Uterus (tissue), 3 donors: ENCODE measurements at regions not wholly inside any gene's neighbourhood (a gene's known extent, or its start where the extent isn't known, plus 50 kb on each side); places are given as distances from the start of the nearest gene placed in this dataset.

Experiments used
- DNase-seq, 2 donors: peaks; one replicate each; pipeline ENCODE4 v3.0.0-alpha.2; 2019 to 2020
- H3K27ac ChIP-seq, 2 donors: fragments of 200-600 bp; sonication (generic); 1 replicate in 1 of 2; 2 replicates in 1 of 2; pipeline ENCODE4 v1.5.1; 2016 to 2018
- H3K27me3 ChIP-seq, 2 donors: fragments of 200-600 bp; sonication (generic); one replicate each; pipeline ENCODE4 v1.5.1; 2018 to 2019; ENCODE audit warnings: control low read depth in 1 of 2
- H3K36me3 ChIP-seq, 2 donors: fragments of 200-600 bp; sonication (generic); one replicate each; pipeline ENCODE4 v1.5.1; 2019; ENCODE audit warnings: control low read depth in 1 of 2
- H3K4me1 ChIP-seq, 2 donors: fragments of 200-600 bp; sonication (generic); one replicate each; pipeline ENCODE4 v1.5.1; 2018 to 2019; ENCODE audit warnings: control low read depth in 1 of 2
- H3K4me3 ChIP-seq, 2 donors: fragments of 200-600 bp; sonication (generic); 1 replicate in 1 of 2; 2 replicates in 1 of 2; pipeline ENCODE4 v1.5.1; 2018 to 2019; ENCODE audit warnings: mild to moderate bottlenecking in 1 of 2
- H3K9me3 ChIP-seq, 2 donors: fragments of 200-600 bp; sonication (generic); one replicate each; pipeline ENCODE4 v1.5.1; 2019; ENCODE audit warnings: control low read depth in 1 of 2
- CTCF ChIP-seq, 4 experiments: fragments of 200-600 bp in 2 of 4; fragments of 450-650 bp in 2 of 4; sonication (generic) in 2 of 4; IDR thresholded peaks; one replicate each; pipeline ENCODE4 v1.5.1; 2016 to 2019; ENCODE audit warnings: antibody characterized with exemption in 4 of 4, mild to moderate bottlenecking in 2 of 4, moderate library complexity in 1 of 4
- POLR2A ChIP-seq, 2 donors: fragments of 450-650 bp; IDR thresholded peaks; one replicate each; pipeline ENCODE4 v1.6.1; 2016; ENCODE audit warnings: antibody characterized with exemption in 2 of 2, mild to moderate bottlenecking in 1 of 2, moderate library complexity in 1 of 2
- intact Hi-C: fragments of 100-400 bp; cut with DNase I; formaldehyde crosslinking; loops from one replicate; pipeline ENCODE4 v1.15.1; 2023; ENCODE audit warnings: low total_unique reads
- donor health status: DM: yes; HTN: yes; CAD: no.

GRCh38 chr7:42414028-42414427 is 177.0 kb upstream of the GLI3 start:
- TF ChIP-seq POLR2A (IDR thresholded peaks at IDR 0.05): no peak
- no peak for TF ChIP-seq CTCF (IDR thresholded peaks at IDR 0.05)
- Histone ChIP-seq H3K9me3 (no peaks in the 10 kb centered on the region), H3K36me3 (no peaks in the 10 kb centered on the region), H3K27ac (no peak overlapping the region), H3K4me3 (no peak overlapping the region), H3K4me1 (no peaks in the 10 kb centered on the region), H3K27me3 (no peaks in the 10 kb centered on the region)
- intact Hi-C loops: no loop called here
- DNase-seq: no peak

GRCh38 chr7:42409296-42409695 is 172.3 kb upstream of the GLI3 start:
- no peak for DNase-seq

GRCh38 chr7:42407833-42408232 is 170.8 kb upstream of the GLI3 start:
- no peak for TF ChIP-seq POLR2A (IDR thresholded peaks at IDR 0.05)
- no peak for TF ChIP-seq CTCF (IDR thresholded peaks at IDR 0.05)
- intact Hi-C loops: no loop called here
- Histone ChIP-seq H3K9me3 (no peaks in the 10 kb centered on the region), H3K4me3 (no peak overlapping the region), H3K27me3 (no peaks in the 10 kb centered on the region), H3K27ac (no peak overlapping the region), H3K4me1 (no peaks in the 10 kb centered on the region), H3K36me3 (no peaks in the 10 kb centered on the region)
- DNase-seq: no peak

More at GRCh38 chr7:42409296-42409695, 172.3 kb upstream of the GLI3 start:
- H3K27ac ChIP-seq: no peak overlapping the region
- no peaks in the 10 kb centered on the region for H3K9me3 ChIP-seq
- H3K4me1 ChIP-seq: no peaks in the 10 kb centered on the region
- TF ChIP-seq POLR2A (IDR thresholded peaks at IDR 0.05): no peak
- no peak for TF ChIP-seq CTCF (IDR thresholded peaks at IDR 0.05)
- intact Hi-C loops: no loop called here
- no peaks in the 10 kb centered on the region for H3K36me3 ChIP-seq
- H3K27me3 ChIP-seq: no peaks in the 10 kb centered on the region
- no peak overlapping the region for H3K4me3 ChIP-seq

GRCh38 chr7:42407021-42407710 is 170.2 kb upstream of the GLI3 start:
- Histone ChIP-seq H3K27me3 (no peaks in the 10 kb centered on the region), H3K27ac (no peak overlapping the region), H3K4me3 (no peak overlapping the region), H3K4me1 (no peaks in the 10 kb centered on the region), H3K9me3 (no peaks in the 10 kb centered on the region), H3K36me3 (no peaks in the 10 kb centered on the region)
- no peak for TF ChIP-seq CTCF (IDR thresholded peaks at IDR 0.05)
- TF ChIP-seq POLR2A (IDR thresholded peaks at IDR 0.05): no peak
- DNase-seq: no peak
- intact Hi-C loops: no loop called here

GRCh38 chr7:42406358-42406757 is 169.3 kb upstream of the GLI3 start:
- no peak overlapping the region for H3K27ac ChIP-seq
- no peak for DNase-seq
- H3K9me3 ChIP-seq: no peaks in the 10 kb centered on the region
- H3K4me1 ChIP-seq: no peaks in the 10 kb centered on the region
- TF ChIP-seq POLR2A (IDR thresholded peaks at IDR 0.05): no peak
- TF ChIP-seq CTCF (IDR thresholded peaks at IDR 0.05): no peak
- intact Hi-C loops: no loop called here
- H3K4me3 ChIP-seq: no peak overlapping the region
- no peaks in the 10 kb centered on the region for H3K27me3 ChIP-seq
- H3K36me3 ChIP-seq: no peaks in the 10 kb centered on the region
